K562 (cell line): ENCODE measurements at regions not wholly inside any gene's neighbourhood (a gene's known extent, or its start where the extent isn't known, plus 50 kb on each side); places are given as distances from the start of the nearest gene placed in this dataset.

ENCODE experiments used
- ATAC-seq: fragments of 200-7000 bp; cut with Tn5 transposase; 3 replicates; pipeline ENCODE4 v1.9.1; 2020; ENCODE audit warnings: moderate library complexity
- BruUV-seq: library from RNA; stranded (reverse); fragments of 400-500 nt; replicated peaks from 2 replicates; lab custom pipeline; 2021; lab: Mats Ljungman, UMichigan
- CTCF ChIA-PET: fragments of 300-600 bp; formaldehyde crosslinking; extraction: SDS; loops from one replicate; lab custom pipeline; 2021; ENCODE audit warnings: low intra/inter-chr PET ratio; lab: Yijun Ruan, JAX
- POLR2A ChIA-PET: fragments of 300-600, 350-650 bp; sonication (Branson Sonifier 250); formaldehyde crosslinking; extraction: SDS; loops from one replicate; lab custom pipeline; 2021; ENCODE audit warnings: antibody characterized with exemption, inconsistent platforms; lab: Yijun Ruan, JAX
- DNase-seq, 4 experiments: peaks; one replicate each; pipeline versions ENCODE4 v3.0.0 to v3.0.0-alpha.2; 2011 to 2018; ENCODE audit warnings: low spot score in 3 of 4, mixed read lengths in 3 of 4; ENCODE audit errors: extremely low read depth in 1 of 4
- FAIRE-seq: peaks from 2 replicates; lab custom pipeline; 2011; peaks lifted over from hg19 to GRCh38; lab: Jason Lieb, UNC
- H2AFZ ChIP-seq: 2 replicates; pipeline ENCODE4 v1.6.0; 2011; ENCODE audit warnings: low read depth, low read length, control low read depth, inconsistent platforms
- H3K27ac ChIP-seq: fragments of 200-600 bp; 3 replicates; pipeline ENCODE4 v1.8.0; 2011; ENCODE audit warnings: low read depth, mild to moderate bottlenecking, control low read depth, inconsistent platforms, low read length, moderate library complexity, mixed read lengths; ENCODE audit errors: extremely low read depth
- H3K27me3 ChIP-seq, 2 experiments: fragments of 300-600 bp in 1 of 2; 2 replicates in 1 of 2; 3 replicates in 1 of 2; pipeline versions ENCODE4 v1.6.0 to v1.8.0; 2011; ENCODE audit warnings: inconsistent platforms in 2 of 2, low read length in 2 of 2, mild to moderate bottlenecking in 1 of 2, mixed read lengths in 1 of 2, moderate library complexity in 1 of 2; ENCODE audit not compliant: control insufficient read depth in 2 of 2, insufficient read depth in 2 of 2
- H3K36me3 ChIP-seq: fragments of 300-600 bp; 3 replicates; pipeline ENCODE4 v1.8.0; 2011; ENCODE audit warnings: mild to moderate bottlenecking, low read length, inconsistent platforms; ENCODE audit not compliant: control insufficient read depth, insufficient read depth
- H3K4me1 ChIP-seq, 2 experiments: fragments of 200-600 bp in 1 of 2; replicated peaks in 1 of 2; 2 replicates in 1 of 2; 3 replicates in 1 of 2; pipeline versions ENCODE4 v1.5.1 to v1.8.0; 2011; ENCODE audit warnings: inconsistent platforms in 2 of 2, low read length in 2 of 2, mild to moderate bottlenecking in 1 of 2, mixed read lengths in 1 of 2, moderate library complexity in 1 of 2; ENCODE audit not compliant: control insufficient read depth in 2 of 2, insufficient read depth in 2 of 2
- H3K4me2 ChIP-seq: 2 replicates; pipeline ENCODE4 v1.6.1; 2011; ENCODE audit warnings: low read length, control low read depth, inconsistent platforms, mixed read lengths; ENCODE audit not compliant: insufficient read depth
- H3K4me3 ChIP-seq: fragments of 200-600 bp; sonication (generic), shearing (Covaris generic); 2 replicates; pipeline ENCODE4 v1.5.1; 2016; ENCODE audit warnings: control low read depth, inconsistent platforms
- H3K79me2 ChIP-seq: fragments of 200-600 bp; 3 replicates; pipeline ENCODE4 v1.8.0; 2011; ENCODE audit warnings: low read length, inconsistent platforms; ENCODE audit not compliant: control insufficient read depth, insufficient read depth
- H3K9ac ChIP-seq, 2 experiments: 2 replicates each; pipeline versions ENCODE4 v1.6.0 to v1.6.1; 2011; ENCODE audit warnings: low read depth in 2 of 2, low read length in 2 of 2, control low read depth in 1 of 2, inconsistent platforms in 1 of 2, mild to moderate bottlenecking in 1 of 2, mixed read lengths in 1 of 2; ENCODE audit not compliant: insufficient read depth in 1 of 2
- H3K9me1 ChIP-seq: one replicate; pipeline ENCODE4 v1.6.0; 2011; ENCODE audit warnings: inconsistent platforms, mild to moderate bottlenecking, low read length, moderate library complexity; ENCODE audit not compliant: control insufficient read depth, insufficient read depth
- H3K9me3 ChIP-seq: replicated peaks from 2 replicates; pipeline ENCODE4 v1.5.1; 2011; ENCODE audit warnings: low read depth, low read length, inconsistent platforms; ENCODE audit not compliant: control insufficient read depth, insufficient read depth
- H4K20me1 ChIP-seq: replicated peaks from 2 replicates; pipeline ENCODE4 v1.6.1; 2011; ENCODE audit warnings: low read length, inconsistent platforms, mixed read lengths; ENCODE audit not compliant: control insufficient read depth, insufficient read depth
- GABPB2 ChIP-seq: fragments of 250-450 bp; sonication (Bioruptor Pico); conservative IDR thresholded peaks from 2 replicates; pipeline ENCODE4 v1.5.1; 2021; ENCODE audit warnings: mild to moderate bottlenecking
- HIVEP1 ChIP-seq: fragments of 250-450 bp; sonication (Bioruptor Pico); IDR thresholded peaks from 2 replicates; pipeline ENCODE4 v1.4.0; 2020; ENCODE audit warnings: mild to moderate bottlenecking
- KDM1A ChIP-seq, 2 experiments: fragments of 450-650 bp; IDR thresholded peaks; 2 replicates each; pipeline ENCODE4 v1.6.1; 2016; ENCODE audit warnings: mild to moderate bottlenecking in 2 of 2
- SMARCA4 ChIP-seq: fragments of 450-650 bp; IDR thresholded peaks from 2 replicates; pipeline ENCODE4 v1.6.1; 2016
- ZNF316 ChIP-seq: fragments of 450-650 bp; IDR thresholded peaks from 2 replicates; pipeline ENCODE4 v1.6.1; 2016
- ZNF395 ChIP-seq: fragments of 200-800 bp; sonication (Bioruptor generic); IDR thresholded peaks from 2 replicates; pipeline ENCODE4 v1.6.1; 2017; ENCODE audit warnings: missing genetic modification characterization, missing compliant biosample characterization
- ZNF518B ChIP-seq: fragments of 250-450 bp; sonication (Bioruptor Pico); IDR thresholded peaks from 2 replicates; pipeline ENCODE4 v1.5.0; 2021; ENCODE audit warnings: mild to moderate bottlenecking, moderate library complexity
- WGBS: fragments of 100-300 bp; shearing (Covaris generic); methylation state at CpG from one replicate; pipeline ENCODE4 v1.1.6; 2016; ENCODE audit warnings: low coverage, mixed read lengths; ENCODE audit not compliant: insufficient coverage; ENCODE audit errors: missing lambda C conversion rate; 5-methylcytosine and 5-hydroxymethylcytosine counted together
- in situ Hi-C: fragments of 300-500 bp; cut with MboI; formaldehyde crosslinking; loops from 4 replicates; pipeline ENCODE4 v1.15.0; 2018; ENCODE audit warnings: inconsistent platforms, mixed read lengths
- intact Hi-C: fragments of 100-400 bp; cut with micrococcal nuclease; formaldehyde crosslinking; loops from 2 replicates; pipeline ENCODE4 v1.14.2; 2022

- ATAC-seq (no peak), DNase-seq (no peak), FAIRE-seq (no peak)
- no peak overlapping the region for H3K4me2 ChIP-seq
- no peaks in the 10 kb centered on the region for H3K4me1 ChIP-seq
- in situ Hi-C loops = no loop called here
- no TSS peak for BruUV-seq
- H3K79me2 ChIP-seq = no peaks in the 10 kb centered on the region
- no peak overlapping the region for H3K27ac ChIP-seq
- H4K20me1 ChIP-seq = no peaks in the 10 kb centered on the region
- no peaks in the 10 kb centered on the region for H3K36me3 ChIP-seq
- no peak overlapping the region for H3K4me3 ChIP-seq
- CTCF ChIA-PET = no interaction called here
- TF ChIP-seq GABPB2 (no peak), HIVEP1 (no peak), ZNF316 (no peak)
- no peaks in the 10 kb centered on the region; the same call in 1 of the 2 replicates for H3K9me3 ChIP-seq
- POLR2A ChIA-PET = no interaction called here
- 36% methylated on average over 5 of the region's 5 CpGs for WGBS
- H3K9me1 ChIP-seq = no peaks in the 10 kb centered on the region
- H3K9ac ChIP-seq = no peak overlapping the region
- H3K27me3 ChIP-seq = peaks cover 0 to 5% of the 10 kb centered on the region in 2 experiments; a peak in 1 of 5 replicates
- intact Hi-C loops = no loop called here
- H2AFZ ChIP-seq = no peak overlapping the region
Observed at GRCh38 chr4:3352505-3352904, 59.7 kb downstream of the RGS12 start.

- Histone ChIP-seq H3K4me2 (no peak overlapping the region), H3K4me1 (no peaks in the 10 kb centered on the region), H3K9me1 (no peaks in the 10 kb centered on the region), H3K27me3 (peaks cover 0 to 5% of the 10 kb centered on the region in 2 experiments; a peak in 1 of 5 replicates)
- ChIA-PET POLR2A (interaction anchor here (1.0 kb wide), 1 partner anchor 8 kb away, joined by 3 read pairs; no protein-coding TSS in a partner anchor), CTCF (no interaction called here)
- DNase-seq (no peak), ATAC-seq (no peak)
- TF ChIP-seq ZNF395 (CRISPR knock-in tag) = no peak
- TF ChIP-seq SMARCA4 = no peak
- no peak for TF ChIP-seq ZNF518B (CRISPR knock-in tag)
- TF ChIP-seq KDM1A (IDR thresholded peaks at IDR 0.05) = no peak
- TF ChIP-seq, all 486 proteins: peak for 0
- Histone ChIP-seq H3K36me3 (no peaks in the 10 kb centered on the region), H4K20me1 (no peaks in the 10 kb centered on the region), H3K9ac (no peak overlapping the region), H3K27ac (no peak overlapping the region), H2AFZ (no peak overlapping the region), H3K79me2 (no peaks in the 10 kb centered on the region), H3K4me3 (no peak overlapping the region), H3K9me3 (no peaks in the 10 kb centered on the region; the same call in 1 of the 2 replicates)
- intact Hi-C loops = no loop called here
- in situ Hi-C loops = no loop called here
- no peak for FAIRE-seq
- BruUV-seq = no TSS peak
- 37% methylated on average over 14 of the region's 14 CpGs for whole genome bisulfite sequencing
Observed at GRCh38 chr4:3352941-3353594, 60.2 kb downstream of the RGS12 start.
